ENCODE measurements at regions not wholly inside any gene's neighbourhood (a gene's known extent, or its start where the extent isn't known, plus 50 kb on each side); places are given as distances from the start of the nearest gene placed in this dataset.
"Not testable (repeated sequence)": the region's sequence is repeated elsewhere in the genome, so short reads cannot be mapped to it uniquely, and the experiment has no call there.

DNA sequence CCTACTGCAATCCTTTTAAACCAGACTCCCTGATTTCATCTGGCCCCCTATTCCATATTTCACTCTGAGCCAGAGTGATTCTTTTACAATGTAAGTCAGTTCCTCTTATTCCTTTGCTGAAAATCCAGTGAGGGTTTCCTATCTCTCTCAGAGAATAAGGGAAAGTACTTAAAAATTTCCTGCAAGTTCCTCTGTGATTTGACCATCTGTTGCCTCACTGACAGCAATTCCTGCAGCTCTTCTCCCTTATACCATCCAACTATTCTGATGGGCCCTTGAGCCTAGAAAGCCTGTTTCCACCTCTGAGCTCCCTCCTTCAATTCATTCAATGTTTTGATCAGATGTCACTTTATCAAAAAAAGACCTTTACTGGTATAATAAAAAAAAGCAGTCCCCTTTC, 317.1 kb upstream of the CCNH start:
- ATAC-seq = no peak
- H3K9me3 ChIP-seq = no peaks in the 10 kb centered on the region
- no peak for DNase-seq

DNA sequence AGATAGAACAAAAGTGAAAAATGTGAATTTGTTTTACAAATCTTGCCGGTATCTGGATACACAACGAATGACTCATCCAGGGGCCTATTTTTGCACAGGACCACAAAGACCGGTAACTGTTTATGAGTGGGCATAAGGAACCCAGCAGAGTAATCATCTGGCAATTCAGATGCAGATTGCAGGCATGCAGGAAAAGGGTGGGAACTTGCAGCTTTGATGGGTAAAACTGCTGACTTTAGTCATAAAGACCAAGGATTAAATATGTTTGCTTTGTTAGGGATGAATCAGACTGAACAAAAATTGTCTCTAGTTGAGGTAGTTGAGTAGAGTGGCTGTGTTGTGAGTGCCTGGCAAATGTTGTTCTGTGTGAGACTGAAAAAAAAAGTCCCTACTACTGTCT, 309.6 kb upstream of the CCNH start:
- no peaks in the 10 kb centered on the region for H3K4me1 ChIP-seq
- no peak for TF ChIP-seq CTCF (IDR thresholded peaks at IDR 0.05)
- H3K9me3 ChIP-seq = peaks cover 0 to 5% (median 0%) of the 10 kb centered on the region in 11 donors
- no peaks in the 10 kb centered on the region for H3K27me3 ChIP-seq
- no peaks in the 10 kb centered on the region for H3K36me3 ChIP-seq
- 71 to 72% methylated on average over 3 of the region's 3 CpGs for WGBS, 2 donors
- intact Hi-C loops (cut with DNase I) = no loop called here
- H3K4me3 ChIP-seq = no peak overlapping the region
- ATAC-seq (no peak), DNase-seq (no peak)
- H3K27ac ChIP-seq = no peak overlapping the region

More for the DNA sequence above, 317.1 kb upstream of the CCNH start:
- Histone ChIP-seq H3K36me3 (no peaks in the 10 kb centered on the region), H3K4me1 (no peaks in the 10 kb centered on the region), H3K4me3 (no peak overlapping the region), H3K27me3 (no peaks in the 10 kb centered on the region), H3K27ac (no peak overlapping the region)
- TF ChIP-seq CTCF (IDR thresholded peaks at IDR 0.05) = no peak
- intact Hi-C loops (cut with DNase I) = no loop called here

DNA sequence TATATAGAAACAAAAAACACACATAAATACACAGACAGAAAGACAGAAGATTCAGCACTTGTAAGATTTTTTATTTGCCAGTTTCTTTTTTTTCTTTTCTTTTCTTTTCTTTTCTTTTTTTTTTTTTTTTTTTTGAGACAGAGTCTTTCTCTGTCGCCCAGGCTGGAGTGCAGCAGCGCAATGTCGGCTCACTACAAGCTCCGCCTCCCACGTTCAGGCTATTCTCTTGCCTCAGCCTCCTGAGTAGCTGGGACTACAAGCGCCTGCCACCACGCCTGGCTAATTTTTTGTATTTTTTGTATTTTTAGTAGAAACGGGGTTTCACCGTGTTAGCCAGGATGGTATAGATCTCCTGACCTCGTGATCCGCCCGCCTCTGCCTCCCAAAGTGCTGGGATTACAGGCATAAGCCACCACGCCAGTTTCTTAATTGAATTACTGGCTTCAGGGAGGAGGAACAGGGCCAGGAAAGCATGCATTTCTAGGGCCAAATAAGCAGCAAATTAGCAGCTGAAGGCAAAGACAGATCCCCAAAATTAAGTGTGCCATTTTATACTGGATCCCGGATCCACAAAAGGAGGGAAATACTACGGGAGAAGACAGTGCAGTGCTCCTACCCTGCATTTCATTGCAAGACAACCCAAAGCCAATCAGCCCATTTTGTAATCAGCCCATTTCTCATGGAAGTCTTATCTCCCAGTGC, 305.6 kb upstream of the CCNH start:
- ATAC-seq; H3K27me3 ChIP-seq; DNase-seq; H3K4me3 ChIP-seq; H3K4me1 ChIP-seq; intact Hi-C loops (cut with DNase I); H3K27ac ChIP-seq; H3K36me3 ChIP-seq; H3K9me3 ChIP-seq: not testable (repeated sequence)
- 84 to 85% methylated on average over 15 of the region's 15 CpGs for WGBS, 2 donors

GRCh38 chr5:87717761-87718160, 305.0 kb upstream of the CCNH start:
- TF ChIP-seq CTCF (IDR thresholded peaks at IDR 0.05) = no peak
- intact Hi-C loops (cut with DNase I) = no loop called here
- DNase-seq (no peak), ATAC-seq (no peak)
- Histone ChIP-seq H3K36me3 (no peaks in the 10 kb centered on the region), H3K27me3 (no peaks in the 10 kb centered on the region), H3K27ac (no peak overlapping the region), H3K4me1 (no peaks in the 10 kb centered on the region), H3K9me3 (peaks cover 0 to 5% (median 0%) of the 10 kb centered on the region in 11 donors), H3K4me3 (no peak overlapping the region)
- WGBS, 2 donors = 80 to 83% methylated on average over 2 of the region's 2 CpGs

- Histone ChIP-seq H3K4me3 (no peak overlapping the region), H3K9me3 (peaks cover 0 to 14% (median 0%) of the 10 kb centered on the region in 11 donors), H3K27me3 (peaks cover 0 to 5% (median 0%) of the 10 kb centered on the region in 7 donors), H3K36me3 (no peaks in the 10 kb centered on the region), H3K27ac (no peak overlapping the region), H3K4me1 (no peaks in the 10 kb centered on the region)
- intact Hi-C loops (cut with DNase I) = no loop called here
- TF ChIP-seq CTCF (IDR thresholded peaks at IDR 0.05) = no peak
- DNase-seq (no peak), ATAC-seq (no peak)
- 74 to 91% methylated on average over 1 of the region's 1 CpG for WGBS, 2 donors
Measured at GRCh38 chr5:87705876-87706275, 293.1 kb upstream of the CCNH start.

Data from heart right ventricle (tissue), 16 donors.